ENCODE measurements at regions not wholly inside any gene's neighbourhood (a gene's known extent, or its start where the extent isn't known, plus 50 kb on each side); places are given as distances from the start of the nearest gene placed in this dataset.

DNA sequence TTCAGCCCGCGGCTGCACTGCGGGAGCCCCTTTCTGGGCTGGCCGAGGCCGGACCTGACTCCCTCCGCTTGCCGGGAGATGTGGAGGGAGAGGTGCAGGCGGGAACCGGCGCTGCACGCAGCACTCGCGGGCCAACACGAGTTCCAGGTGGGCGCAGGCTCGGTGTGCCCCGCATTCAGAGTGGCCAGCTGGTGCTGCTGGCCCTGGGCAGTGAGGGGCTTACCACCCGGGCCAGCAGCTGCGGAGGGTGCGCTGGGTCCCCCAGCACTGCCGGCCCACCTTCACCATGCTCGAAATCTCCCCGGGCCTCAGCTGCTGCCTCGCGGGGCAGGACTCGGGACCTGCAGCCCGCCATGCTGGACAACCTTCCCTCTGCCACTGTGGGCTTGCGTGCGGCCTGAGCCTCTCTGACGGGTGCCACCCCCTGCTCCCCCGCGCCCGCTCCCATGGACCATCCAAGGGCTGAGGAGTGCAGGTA lies 733.5 kb upstream of the CCDC54 start:
- Histone ChIP-seq H3K27ac (no peak overlapping the region), H3K9me3 (no peaks in the 10 kb centered on the region), H3K4me3 (no peak overlapping the region), H3K36me3 (no peaks in the 10 kb centered on the region), H3K27me3 (no peaks in the 10 kb centered on the region), H3K4me1 (no peaks in the 10 kb centered on the region)
- intact Hi-C loops (cut with DNase I; ENCODE audit: low total_unique reads): no loop called here
- DNase-seq: no peak
- TF ChIP-seq POLR2A (IDR thresholded peaks at IDR 0.05): no peak
- TF ChIP-seq, protein P1, sequence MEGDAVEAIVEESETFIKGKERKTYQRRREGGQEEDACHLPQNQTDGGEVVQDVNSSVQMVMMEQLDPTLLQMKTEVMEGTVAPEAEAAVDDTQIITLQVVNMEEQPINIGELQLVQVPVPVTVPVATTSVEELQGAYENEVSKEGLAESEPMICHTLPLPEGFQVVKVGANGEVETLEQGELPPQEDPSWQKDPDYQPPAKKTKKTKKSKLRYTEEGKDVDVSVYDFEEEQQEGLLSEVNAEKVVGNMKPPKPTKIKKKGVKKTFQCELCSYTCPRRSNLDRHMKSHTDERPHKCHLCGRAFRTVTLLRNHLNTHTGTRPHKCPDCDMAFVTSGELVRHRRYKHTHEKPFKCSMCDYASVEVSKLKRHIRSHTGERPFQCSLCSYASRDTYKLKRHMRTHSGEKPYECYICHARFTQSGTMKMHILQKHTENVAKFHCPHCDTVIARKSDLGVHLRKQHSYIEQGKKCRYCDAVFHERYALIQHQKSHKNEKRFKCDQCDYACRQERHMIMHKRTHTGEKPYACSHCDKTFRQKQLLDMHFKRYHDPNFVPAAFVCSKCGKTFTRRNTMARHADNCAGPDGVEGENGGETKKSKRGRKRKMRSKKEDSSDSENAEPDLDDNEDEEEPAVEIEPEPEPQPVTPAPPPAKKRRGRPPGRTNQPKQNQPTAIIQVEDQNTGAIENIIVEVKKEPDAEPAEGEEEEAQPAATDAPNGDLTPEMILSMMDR (IDR thresholded peaks at IDR 0.05): no peak

DNA sequence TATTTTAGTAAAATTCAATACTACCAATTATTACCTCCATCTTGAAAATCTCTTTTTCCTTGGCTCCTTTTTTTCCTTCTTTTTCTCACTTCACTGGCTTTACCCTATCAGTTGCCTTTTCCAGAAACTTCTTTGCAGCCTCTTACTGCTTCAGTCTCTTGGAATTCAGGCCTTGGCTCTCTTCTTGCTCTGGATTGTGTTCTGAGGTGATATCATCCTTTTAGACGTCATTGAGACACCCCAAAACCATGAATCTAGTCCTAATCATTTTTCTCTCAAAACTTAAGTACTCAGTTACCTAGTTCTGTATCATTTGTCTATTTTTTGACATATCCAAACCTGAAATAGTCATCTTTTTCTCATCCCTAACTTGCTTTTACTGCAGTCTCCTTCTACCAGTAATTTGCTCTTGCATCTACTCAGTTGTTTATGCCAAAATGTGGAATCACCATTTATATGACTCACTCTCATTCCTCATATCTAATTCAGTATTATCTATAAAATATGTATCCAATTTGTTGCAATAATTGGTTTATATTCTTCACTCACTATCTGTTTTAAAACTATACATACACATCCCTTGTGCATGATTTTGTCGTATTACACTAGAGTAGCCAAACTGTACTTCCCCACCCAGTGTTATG lies 703.2 kb upstream of the CCDC54 start:
- no peaks in the 10 kb centered on the region for H3K36me3 ChIP-seq
- no peaks in the 10 kb centered on the region for H3K4me1 ChIP-seq
- no peak for DNase-seq
- H3K27ac ChIP-seq: no peak overlapping the region
- H3K9me3 ChIP-seq: no peaks in the 10 kb centered on the region
- H3K4me3 ChIP-seq: no peak overlapping the region
- intact Hi-C loops (cut with DNase I; ENCODE audit: low total_unique reads): no loop called here
- no peaks in the 10 kb centered on the region for H3K27me3 ChIP-seq
- TF ChIP-seq, protein P1 (IDR thresholded peaks at IDR 0.05): no peak
- TF ChIP-seq POLR2A (IDR thresholded peaks at IDR 0.05): no peak

DNA sequence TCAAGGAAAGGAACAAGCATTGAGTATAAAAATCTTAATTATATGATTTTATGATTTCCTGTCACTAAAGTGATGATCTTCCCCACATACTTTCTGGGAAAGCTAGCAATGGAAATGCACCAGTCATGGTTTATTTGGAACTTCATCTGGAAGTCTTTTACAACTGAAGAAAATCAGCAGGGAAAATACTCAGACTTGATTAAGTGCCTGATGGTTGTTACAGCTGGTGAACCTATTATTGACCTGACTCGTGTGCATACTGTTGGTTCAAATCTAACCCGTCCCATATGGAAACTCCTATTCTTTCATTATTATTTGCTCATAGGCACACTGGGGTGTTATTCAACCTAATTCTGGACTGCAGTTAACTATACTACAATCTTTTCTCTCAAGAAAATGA lies 701.8 kb upstream of the CCDC54 start:
- Histone ChIP-seq H3K27me3 (no peaks in the 10 kb centered on the region), H3K36me3 (no peaks in the 10 kb centered on the region), H3K4me1 (no peaks in the 10 kb centered on the region), H3K27ac (no peak overlapping the region), H3K9me3 (no peaks in the 10 kb centered on the region), H3K4me3 (no peak overlapping the region)
- no peak for DNase-seq
- TF ChIP-seq, protein P1 (IDR thresholded peaks at IDR 0.05): no peak
- intact Hi-C loops (cut with DNase I; ENCODE audit: low total_unique reads): no loop called here

DNA sequence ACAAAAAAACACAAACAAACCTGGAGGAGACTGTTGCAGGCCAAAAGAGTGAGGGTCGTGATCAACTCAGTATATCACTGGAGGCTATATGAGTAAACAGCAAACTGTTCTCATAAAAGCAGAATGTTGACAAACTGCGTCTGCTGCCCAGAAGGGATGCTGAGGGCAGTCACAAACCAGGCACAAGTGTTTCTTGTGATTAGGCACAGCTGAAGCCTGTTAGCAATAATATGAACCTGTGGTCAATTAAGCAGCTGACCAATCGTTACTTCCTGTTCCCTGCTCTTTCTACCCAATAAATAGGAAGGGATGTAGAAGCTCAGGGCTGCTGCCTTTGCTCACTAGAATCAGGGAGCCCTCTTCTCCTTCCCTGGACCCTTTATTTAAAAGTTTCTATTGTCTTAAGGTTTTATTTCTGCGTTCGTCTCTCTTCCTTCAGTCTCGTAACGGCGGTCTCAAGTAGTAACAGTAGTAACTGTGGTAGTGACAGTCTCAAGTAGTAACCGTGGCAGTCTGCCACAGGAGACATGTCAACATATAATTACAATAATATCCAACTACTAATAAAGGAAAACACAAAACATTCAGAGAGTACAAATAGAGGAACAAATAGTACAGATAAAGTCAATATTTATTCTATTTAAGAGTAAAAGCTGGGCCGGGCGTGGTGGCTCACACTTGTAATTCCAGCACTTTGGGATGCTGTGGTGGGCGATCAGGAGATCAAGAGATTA lies 698.4 kb upstream of the CCDC54 start:
- no peak overlapping the region for H3K4me3 ChIP-seq
- no peaks in the 10 kb centered on the region for H3K4me1 ChIP-seq
- no peaks in the 10 kb centered on the region for H3K9me3 ChIP-seq
- H3K36me3 ChIP-seq: no peaks in the 10 kb centered on the region
- no peak for TF ChIP-seq POLR2A (IDR thresholded peaks at IDR 0.05)
- TF ChIP-seq, protein P1 (IDR thresholded peaks at IDR 0.05): no peak
- no peak overlapping the region for H3K27ac ChIP-seq
- H3K27me3 ChIP-seq: no peaks in the 10 kb centered on the region
- intact Hi-C loops (cut with DNase I; ENCODE audit: low total_unique reads): no loop called here
- no peak for DNase-seq

DNA sequence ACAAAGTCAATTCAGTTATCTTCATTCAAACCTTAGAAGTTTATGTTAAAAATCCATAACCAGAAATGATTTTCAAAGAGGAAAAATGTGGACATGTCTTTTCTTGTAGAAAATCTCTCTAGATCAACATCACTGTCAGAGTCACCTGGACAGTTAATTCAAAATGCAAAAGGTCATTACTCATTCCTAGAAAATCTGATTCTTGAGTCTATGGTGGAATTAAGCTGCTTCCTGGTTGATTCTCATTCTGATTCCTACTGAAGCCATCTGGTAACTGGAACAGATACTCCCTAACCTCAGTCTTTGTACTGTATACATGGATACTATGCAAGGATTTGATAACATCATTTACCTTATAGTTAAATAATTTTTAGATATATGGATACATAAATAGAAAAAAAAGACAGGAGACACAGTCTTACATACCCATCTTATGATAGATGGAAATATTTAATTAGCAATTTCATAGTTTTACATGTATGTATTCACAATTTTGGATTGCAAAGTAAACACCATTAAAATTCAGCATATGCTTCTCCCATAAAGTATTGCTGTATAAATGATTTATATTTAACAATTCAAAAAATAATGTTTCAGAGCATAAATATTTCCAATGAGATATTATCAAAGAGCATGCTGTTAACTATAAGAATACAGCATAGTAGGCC lies 693.2 kb upstream of the CCDC54 start:
- no peaks in the 10 kb centered on the region for H3K36me3 ChIP-seq
- H3K4me1 ChIP-seq: no peaks in the 10 kb centered on the region
- TF ChIP-seq POLR2A (IDR thresholded peaks at IDR 0.05): no peak
- TF ChIP-seq, protein P1 (IDR thresholded peaks at IDR 0.05): no peak
- H3K27ac ChIP-seq: no peak overlapping the region
- no peak overlapping the region for H3K4me3 ChIP-seq
- intact Hi-C loops (cut with DNase I; ENCODE audit: low total_unique reads): no loop called here
- H3K27me3 ChIP-seq: no peaks in the 10 kb centered on the region
- no peaks in the 10 kb centered on the region for H3K9me3 ChIP-seq
- DNase-seq: no peak

Measured in uterus (tissue), 3 donors.